ENCODE measurements at regions not wholly inside any gene's neighbourhood (a gene's known extent, or its start where the extent isn't known, plus 50 kb on each side); places are given as distances from the start of the nearest gene placed in this dataset.
"Not testable (repeated sequence)": the region's sequence is repeated elsewhere in the genome, so short reads cannot be mapped to it uniquely, and the experiment has no call there.

GRCh38 chr3:130151555-130151954 is 69.9 kb downstream of the ALG1L2 start:
- DNase-seq (ENCODE audit: low read depth), result not testable (repeated sequence)

GRCh38 chr3:130153247-130153646 is 71.6 kb downstream of the ALG1L2 start:
- not testable (repeated sequence) for DNase-seq (ENCODE audit: low read depth)

GRCh38 chr3:130155464-130155863 is 73.8 kb downstream of the ALG1L2 start:
- DNase-seq (ENCODE audit: low read depth), result not testable (repeated sequence)

- DNase-seq (ENCODE audit: low read depth), result not testable (repeated sequence)
These were observed 85.2 kb downstream of the ALG1L2 start for GRCh38 chr3:130166856-130167255.

GRCh38 chr3:130175195-130175594 is 93.6 kb downstream of the ALG1L2 start:
- not testable (repeated sequence) for DNase-seq (ENCODE audit: low read depth)

- DNase-seq (ENCODE audit: low read depth), result not testable (repeated sequence)
These were observed 95.0 kb downstream of the ALG1L2 start for GRCh38 chr3:130176476-130177256.

- not testable (repeated sequence) for DNase-seq (ENCODE audit: low read depth)
These were observed 97.2 kb downstream of the ALG1L2 start for GRCh38 chr3:130178835-130179234.

DNA sequence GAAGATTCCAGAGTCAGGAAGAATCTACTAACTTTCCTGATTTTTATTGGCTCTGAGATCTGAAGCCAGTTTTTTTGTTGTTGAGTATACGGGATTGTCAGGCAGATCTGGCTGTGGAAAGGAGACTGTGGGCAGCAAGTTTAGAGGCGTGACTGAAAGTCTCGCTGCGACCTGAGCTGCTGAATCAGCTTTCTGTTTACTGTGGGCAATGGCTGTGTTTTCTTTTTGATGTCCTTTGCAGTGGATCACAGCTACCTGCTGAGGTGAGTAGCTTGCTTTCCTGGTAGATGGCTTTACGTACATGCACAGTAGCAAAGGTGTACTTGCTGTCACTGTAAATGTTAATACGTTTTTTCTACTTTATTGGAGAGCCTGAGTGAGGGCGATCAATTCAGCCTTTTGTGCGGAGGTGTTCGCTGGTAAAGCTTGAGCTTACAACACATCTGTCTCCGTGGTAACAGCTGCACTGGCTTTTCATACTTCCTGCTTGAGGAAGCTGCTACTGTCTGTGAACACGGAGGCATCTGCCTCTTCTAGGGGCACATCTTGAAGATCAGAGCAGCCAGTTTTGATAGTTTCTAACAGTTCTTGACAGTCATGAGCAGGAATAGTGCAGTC is 97.8 kb downstream of the ALG1L2 start:
- not testable (repeated sequence) for DNase-seq (ENCODE audit: low read depth)

- DNase-seq (ENCODE audit: low read depth), result not testable (repeated sequence)
These were observed 100.8 kb downstream of the ALG1L2 start for GRCh38 chr3:130182475-130182874.

GRCh38 chr3:130183689-130184088 is 102.1 kb downstream of the ALG1L2 start:
- not testable (repeated sequence) for DNase-seq (ENCODE audit: low read depth)

DNA sequence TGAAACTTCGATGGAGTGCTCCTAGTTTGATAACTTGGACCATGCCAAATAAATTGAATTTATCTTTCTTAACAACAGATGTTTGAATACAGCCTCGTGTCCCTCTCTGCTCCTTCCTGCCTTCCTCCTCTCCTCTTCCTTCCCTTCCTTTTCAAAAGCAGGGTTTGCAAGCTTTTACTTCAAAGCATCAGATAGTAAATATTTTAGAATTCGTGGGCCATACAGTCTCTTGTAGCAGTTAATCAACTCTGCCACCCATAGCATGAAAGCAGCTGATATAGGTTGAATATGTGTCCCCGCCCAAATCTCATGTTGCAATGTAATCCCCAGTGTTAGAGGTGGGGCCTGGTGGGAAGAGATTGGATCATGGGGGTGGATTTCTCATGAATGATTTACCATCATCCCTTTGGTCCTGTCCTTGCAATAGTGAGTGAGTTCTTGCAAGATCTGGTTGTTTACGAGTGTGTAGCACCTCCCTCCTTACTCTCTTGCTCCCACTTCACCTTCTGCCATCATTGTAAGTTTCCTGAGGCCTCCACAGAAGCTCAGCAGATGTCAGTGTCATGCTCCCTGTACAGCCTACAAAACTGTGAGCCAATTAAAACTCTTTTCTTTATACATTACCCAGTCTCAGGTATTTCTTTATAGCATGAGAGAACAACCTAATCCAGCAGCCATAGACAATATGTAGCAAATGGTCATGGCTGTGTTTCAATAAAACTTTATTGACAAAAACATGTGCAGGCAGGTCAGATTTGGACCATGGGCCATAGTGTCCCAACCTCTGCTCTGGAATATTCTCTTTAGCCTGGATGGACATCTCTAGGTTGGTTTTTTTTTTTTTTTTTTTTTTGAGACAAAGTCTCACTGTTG is 102.8 kb downstream of the ALG1L2 start:
- not testable (repeated sequence) for DNase-seq (ENCODE audit: low read depth)

- DNase-seq (ENCODE audit: low read depth), result not testable (repeated sequence)
These were observed 119.6 kb downstream of the ALG1L2 start for GRCh38 chr3:130201272-130201671.

DNA sequence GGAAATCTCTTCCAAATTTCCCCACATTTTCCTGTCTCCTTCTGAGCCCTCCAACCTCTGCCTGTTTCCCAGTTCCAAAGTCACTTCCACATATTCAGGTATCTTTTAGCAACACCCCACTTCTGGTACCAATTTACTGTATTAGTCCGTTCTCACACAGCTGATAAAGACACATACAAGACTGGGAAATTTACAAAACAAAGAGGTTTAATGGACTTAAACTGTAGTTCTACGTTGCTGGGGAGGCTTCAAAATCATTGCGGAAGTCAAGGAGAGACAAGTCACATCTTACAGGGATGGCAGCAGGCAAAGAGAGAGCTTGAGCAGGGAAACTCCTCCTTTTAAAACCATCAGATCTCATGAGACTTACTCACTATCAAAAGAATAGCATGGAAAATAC is 122.0 kb downstream of the ALG1L2 start:
- DNase-seq (ENCODE audit: low read depth), result not testable (repeated sequence)

GRCh38 chr3:130227540-130227939 is 117.9 kb upstream of the COL6A5 start:
- DNase-seq (ENCODE audit: low read depth), result no peak

DNA sequence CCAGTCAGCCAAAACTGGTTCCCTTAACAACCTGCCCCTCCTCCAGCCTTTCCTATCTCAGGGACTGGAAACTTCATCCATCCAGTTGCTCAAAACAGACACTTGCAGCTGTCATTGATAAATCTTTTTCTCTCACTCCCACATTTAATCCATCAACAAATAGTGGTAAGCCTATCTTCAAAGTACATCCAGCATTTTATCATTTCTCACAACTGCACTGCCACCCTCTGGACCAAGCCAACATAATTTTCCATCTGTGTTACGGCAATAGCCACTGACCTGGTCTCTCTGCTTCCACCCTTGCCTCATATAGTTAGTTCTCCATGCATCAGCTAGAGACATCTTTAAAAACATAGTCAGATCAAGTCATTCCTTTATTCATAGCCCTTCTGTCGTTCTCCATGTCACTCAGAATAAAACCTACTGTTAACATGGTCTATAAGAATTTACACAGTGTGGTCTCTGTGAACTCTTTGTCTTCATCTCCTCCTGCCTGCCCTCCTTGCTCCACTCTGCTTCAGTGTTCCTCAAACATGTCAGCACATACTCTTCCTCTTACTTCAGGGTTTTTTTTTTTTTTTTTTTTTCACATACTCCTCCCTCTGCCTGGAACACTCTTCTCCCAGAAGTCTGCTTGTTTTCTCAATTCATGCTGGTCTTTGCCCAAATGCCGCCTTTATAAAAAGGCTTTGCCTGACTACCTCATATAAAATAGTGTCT is 102.5 kb upstream of the COL6A5 start:
- no peak for DNase-seq (ENCODE audit: low read depth)

DNA sequence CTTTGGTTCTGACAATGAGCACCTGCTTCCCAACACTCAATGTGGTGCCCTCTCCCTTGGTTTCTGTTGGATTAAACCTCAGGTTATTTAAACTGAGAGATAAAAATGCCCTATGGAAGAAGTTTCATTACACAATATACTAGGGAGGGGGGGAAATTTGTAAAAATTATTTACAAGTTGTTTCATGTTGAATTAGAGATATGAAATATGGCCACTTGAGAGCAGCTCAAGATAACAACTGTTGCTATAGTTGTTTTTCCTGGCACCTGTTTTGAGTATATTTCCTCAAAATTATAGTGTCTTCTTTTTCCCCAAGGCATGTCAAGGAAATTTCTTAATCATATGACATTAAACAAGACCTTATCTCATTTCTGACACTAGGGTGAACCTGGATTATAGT is 101.7 kb upstream of the COL6A5 start:
- DNase-seq (ENCODE audit: low read depth), result no peak

- DNase-seq (ENCODE audit: low read depth), result no peak
These were observed 94.5 kb upstream of the COL6A5 start for GRCh38 chr3:130250982-130251381.

DNA sequence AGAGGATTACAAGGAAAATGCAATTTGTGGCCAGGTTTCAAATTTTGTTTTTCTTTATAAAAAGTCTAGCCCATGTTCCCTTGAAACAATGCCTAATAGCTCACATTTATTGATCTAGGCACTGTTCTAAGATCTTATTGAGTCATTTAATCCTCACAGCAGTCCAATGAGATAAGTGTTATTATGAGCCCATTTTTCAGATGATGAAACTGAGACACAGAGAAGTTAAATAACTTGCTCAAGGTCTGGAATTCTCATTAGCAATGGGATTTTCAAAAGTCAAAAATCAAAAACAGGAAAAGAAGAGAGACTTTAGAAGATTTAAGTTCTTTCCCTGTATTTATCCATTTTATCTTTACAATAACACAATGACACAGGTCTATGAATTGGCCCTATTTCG is 90.0 kb upstream of the COL6A5 start:
- DNase-seq (ENCODE audit: low read depth), result no peak

DNA sequence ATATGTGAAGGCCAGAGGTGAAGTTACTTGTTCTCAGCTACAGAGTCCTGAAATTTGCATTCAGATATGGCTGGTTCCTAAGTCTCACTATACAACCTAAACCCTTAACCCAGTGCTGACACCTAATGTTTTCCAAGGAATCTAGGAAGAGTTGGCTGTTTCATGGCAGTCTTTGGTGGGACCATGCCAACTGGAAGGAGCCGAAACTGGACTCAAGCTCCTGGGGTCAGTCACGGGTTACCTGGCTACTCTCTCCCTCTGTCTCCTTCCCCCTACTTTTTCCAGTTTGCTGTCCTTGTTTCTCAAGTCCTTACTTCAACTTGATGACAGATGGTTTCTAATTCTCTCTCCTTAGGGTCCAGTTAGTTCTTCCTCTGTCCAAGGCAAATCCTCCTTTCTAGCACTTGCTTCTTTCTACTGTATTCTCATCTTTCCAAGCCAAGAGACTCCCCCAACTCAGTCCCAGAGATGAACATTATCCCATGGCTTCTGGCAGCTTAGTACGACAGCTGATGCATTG is 88.6 kb upstream of the COL6A5 start:
- no peak for DNase-seq (ENCODE audit: low read depth)

DNA sequence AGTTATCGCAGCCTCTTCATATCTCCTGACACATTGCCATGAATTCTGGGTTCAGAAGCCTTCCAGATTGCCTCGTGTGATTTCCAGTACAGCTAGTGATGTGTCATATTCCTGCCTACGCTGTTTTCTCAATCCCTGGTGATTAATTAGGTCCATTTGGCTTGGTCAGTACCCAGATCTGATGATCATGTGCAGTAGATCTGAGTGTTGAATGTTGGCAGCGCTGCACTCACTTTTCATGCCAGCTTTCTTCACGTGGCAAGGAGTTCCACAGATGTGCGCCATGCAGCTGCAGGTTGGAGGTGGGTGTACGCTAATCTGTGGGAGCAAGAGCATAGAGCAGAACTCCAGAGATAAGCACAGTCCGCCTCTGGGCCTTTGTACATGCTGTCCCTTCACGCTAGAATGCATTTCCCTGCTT is 86.9 kb upstream of the COL6A5 start:
- DNase-seq (ENCODE audit: low read depth), result no peak

DNA sequence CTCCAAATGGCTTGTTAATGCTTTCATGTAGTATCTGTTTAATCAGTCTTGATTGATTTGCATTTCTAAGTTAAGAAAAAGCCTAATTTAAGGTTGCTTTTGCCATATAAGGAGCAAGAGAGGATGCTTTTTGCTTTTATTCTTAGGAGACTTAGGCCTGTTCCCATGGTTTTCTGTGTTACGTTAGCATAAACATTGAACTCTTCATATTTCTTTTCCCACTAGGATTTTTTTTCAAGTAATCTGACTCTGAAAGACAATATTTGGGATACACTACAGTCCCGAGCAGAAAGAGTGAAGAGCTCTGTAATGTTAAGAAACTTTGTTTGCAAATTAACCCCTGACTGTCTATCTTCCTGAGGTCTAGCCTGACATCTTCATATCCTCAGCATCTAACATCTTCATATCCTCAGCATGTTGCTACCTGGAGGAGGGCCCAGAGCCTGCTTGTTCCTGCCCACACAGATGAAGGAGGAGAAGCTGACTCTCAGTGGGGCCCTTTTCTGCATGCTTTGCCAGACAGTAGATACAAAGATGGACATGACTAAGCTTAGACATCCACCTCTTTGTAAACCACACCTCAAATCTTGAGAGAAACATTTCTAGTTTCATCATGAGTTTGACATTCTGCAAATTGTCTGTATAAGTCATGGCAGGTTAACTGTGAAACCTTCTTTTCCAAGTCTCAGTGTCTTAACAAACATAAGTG is 86.2 kb upstream of the COL6A5 start:
- DNase-seq (ENCODE audit: low read depth), result no peak

Data from RPMI7951 (cell line).